HG02852 (cell line): ENCODE measurements at regions not wholly inside any gene's neighbourhood (a gene's known extent, or its start where the extent isn't known, plus 50 kb on each side); places are given as distances from the start of the nearest gene placed in this dataset.

Source experiments
- ATAC-seq: cut with Tn5 transposase; IDR thresholded peaks from one replicate; pipeline ENCODE4 v1.9.1; 2021; ENCODE audit warnings: mild to moderate bottlenecking, moderate library complexity; ENCODE audit not compliant: unreplicated experiment

DNA sequence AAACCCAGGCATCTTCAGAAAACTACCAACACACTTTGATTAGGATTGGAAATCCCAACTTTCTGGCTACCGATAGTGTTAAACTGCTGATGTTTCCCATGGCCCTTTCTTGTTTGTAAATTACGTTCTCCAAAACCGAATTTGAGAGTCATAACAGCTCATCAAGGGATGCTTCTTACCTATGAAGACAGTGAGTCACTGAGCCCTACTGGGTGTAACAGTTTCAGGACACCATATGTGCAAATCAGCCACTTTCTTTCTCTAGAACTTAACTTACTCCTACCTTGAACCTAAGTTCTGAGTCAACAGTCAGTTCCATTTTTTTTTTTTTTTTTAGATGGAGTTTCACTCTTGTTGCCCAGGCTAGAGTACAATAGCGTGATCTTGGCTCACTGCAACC lies 410.1 kb upstream of the TSHZ3 start:
- ATAC-seq = no peak

DNA sequence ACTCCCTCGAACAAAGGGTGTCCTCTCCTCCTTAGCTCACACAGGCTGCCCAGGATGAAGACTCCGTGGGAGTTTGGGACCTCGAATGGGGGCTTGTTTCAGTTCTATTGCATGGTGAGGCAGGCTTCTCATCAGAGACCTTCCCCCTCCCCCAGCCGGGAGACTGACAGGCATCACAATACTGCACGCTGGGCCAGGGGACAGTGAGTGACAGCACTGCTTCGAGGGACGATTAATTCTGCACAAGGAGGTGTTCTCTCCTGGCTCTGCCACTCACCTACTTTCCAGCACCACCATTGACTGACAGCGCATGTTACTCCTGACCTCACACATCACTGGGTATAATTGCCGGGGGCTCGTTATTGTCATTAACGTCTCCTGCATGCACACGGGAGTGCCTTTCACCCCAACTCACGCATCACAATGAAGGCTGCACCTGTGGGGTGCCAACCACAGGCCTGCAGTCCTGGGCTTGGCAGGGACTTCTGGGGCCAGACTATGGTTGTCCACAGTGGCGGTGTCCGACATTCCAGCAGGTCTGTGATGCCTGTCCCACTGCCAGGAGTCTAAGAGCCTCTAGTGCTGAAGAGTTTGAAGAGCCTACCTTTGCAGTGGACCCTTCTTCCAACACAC lies 412.2 kb upstream of the TSHZ3 start:
- ATAC-seq = no peak

DNA sequence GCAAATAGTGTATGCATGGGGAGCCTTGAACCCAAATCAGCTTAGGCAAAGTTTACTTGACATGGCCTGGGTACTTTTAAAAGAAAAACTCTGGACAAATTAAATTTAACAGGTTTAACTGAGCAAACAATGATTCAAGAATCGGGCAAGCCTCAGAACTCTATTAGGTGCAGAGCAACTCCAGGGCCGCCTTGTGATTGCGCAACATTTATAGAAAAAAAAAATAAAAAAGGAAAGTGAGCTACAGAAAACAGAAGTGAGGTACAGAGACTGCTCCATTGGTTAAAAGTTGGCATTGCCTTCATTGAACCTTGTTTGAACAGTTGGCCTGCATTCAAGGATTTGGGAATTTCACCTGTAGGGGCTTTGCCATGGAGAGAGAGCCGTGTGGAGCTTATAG lies 421.0 kb upstream of the TSHZ3 start:
- no peak for ATAC-seq

DNA sequence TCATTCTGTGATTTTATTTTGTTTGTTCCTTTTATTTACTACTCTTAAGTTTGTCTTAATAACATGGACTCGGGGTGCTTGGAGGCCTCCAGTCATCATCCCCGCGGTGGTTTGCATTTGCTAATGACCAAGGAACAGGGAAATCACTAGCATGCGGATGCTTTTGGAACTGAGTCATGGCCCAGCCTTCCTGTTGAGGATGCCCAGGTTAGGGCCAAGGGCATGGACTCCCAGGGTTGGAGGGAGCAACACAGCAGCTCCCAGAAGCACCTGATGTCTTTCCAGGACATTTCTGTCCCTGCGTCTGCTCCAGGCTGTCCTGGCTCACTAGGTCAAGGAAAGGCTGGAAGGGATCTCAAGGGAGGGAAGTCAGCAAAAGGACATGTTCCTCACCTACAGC lies 423.7 kb upstream of the TSHZ3 start:
- no peak for ATAC-seq

DNA sequence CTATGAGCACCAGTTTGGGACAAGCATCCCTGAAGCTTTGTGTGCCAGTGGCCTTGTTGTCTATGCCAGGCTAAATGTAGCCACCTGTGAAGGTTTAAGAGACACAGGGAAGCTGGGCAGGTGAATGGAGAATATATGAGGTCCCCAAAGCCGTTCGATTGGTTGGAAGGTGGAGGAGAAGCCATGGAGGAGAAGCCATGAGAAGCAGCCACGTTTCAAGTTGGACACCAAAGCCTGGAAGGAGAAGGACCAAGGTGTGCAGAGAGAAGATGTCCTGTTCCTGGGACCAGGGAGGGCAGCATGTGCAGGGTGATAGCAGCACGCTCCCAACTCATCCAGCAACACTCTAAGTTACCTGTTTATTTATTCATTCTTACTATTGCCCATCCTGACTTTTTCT lies 432.3 kb upstream of the TSHZ3 start:
- no peak for ATAC-seq

DNA sequence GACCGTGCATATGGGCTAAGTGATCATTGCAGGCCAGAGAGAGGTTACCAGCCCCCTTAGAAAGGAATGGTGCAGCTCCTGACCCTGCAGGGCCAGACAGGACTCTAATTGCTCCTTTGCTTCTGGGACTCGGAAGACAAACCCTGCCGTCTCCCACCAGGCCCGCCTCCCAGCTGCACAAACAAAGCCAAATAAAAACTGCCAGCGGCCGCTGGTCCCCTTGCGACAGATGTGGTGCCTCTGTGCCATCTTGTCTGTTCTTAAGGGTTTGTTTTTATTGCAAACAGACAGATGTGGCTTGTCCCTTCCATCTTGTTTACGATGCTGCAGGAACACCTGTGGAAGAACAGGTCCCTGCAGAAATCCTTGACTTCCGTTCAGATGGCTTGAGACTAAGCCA lies 434.4 kb upstream of the TSHZ3 start:
- ATAC-seq = no peak

DNA sequence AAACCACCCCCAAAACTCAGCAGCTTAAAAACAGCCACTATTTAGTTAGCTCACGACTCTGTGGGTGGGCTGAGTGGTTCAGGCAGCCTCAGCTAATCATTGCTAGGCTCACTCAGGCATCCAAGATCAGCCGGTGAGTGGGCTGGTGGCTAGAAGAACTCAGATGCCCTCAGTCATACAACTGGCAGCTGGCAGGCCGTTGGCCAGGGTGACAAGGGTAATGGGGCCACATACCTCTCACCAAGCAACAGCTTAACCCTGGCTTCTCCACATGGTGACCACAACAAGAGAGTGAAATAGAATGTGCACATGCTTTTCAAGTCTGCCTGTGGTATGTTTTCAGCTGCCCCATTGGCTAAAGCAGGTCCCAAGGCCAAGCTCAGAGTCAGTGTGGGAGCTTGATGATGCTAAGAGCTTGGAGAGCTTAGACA lies 435.4 kb upstream of the TSHZ3 start:
- no peak for ATAC-seq

DNA sequence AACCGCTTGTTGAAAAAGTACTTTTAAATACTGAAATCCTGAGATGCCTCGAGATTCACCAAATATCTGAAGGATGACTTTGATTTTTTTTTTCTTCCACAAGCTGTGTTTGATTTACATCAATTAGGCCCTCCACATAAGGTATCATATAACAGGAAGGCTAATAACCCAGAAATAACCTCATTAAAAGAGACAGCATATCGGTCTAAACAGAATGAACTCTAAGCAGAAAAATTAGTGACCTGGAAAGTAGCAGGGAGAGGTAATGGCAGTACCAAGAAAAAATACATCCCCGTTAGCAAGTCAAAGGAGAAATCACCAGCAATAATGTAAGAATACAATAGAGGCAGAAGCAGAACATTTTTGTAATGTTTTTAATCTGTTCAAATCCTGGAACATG lies 452.4 kb upstream of the TSHZ3 start:
- no peak for ATAC-seq

DNA sequence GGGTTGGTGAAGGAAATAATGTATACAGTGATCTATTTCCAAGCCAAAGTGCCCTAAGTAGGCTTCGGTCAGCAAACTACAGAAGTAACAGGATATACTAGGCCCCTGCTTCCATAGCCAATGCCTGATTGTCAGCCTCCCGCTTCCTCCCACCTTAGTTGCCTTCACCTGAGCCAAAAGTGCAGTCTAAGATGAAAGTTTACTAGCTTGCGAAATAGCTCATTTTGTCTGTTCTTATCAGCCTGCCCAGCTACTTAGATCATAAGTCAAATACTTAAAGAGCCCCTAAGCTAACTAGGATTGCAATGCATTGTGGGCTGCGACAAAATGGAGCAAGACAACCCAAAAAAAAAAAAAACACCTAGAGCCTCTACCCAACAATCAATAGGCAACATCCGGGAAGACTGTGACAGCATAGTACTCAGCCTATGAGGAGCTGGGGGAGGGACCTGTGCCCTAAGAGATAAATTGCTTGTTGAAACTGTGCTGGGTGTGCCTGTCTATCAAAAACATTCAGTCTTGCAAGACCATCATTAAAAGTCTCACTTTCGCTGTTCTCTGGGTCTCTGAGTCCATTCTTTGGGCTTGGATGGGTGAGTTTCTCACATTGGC lies 454.7 kb upstream of the TSHZ3 start:
- no peak for ATAC-seq

DNA sequence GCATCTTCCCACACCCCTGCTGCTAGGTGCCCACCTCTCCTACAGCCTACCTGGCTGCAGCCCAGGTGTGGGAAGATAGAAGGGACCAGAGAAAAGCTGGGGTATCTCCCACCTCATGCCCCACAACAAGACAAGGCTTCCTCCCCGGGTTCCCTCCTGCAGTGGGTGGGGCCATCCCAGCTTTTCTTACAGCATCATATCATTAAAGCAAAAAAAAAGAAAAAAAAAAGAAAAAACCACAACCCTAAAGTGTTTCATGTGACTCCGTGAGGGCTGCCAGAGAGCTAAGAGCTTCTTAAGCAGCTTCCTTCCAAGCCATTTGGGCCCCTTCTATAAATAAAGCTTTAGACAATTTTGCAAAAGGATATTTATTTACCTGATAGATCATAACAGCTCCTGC lies 455.4 kb upstream of the TSHZ3 start:
- ATAC-seq = no peak

DNA sequence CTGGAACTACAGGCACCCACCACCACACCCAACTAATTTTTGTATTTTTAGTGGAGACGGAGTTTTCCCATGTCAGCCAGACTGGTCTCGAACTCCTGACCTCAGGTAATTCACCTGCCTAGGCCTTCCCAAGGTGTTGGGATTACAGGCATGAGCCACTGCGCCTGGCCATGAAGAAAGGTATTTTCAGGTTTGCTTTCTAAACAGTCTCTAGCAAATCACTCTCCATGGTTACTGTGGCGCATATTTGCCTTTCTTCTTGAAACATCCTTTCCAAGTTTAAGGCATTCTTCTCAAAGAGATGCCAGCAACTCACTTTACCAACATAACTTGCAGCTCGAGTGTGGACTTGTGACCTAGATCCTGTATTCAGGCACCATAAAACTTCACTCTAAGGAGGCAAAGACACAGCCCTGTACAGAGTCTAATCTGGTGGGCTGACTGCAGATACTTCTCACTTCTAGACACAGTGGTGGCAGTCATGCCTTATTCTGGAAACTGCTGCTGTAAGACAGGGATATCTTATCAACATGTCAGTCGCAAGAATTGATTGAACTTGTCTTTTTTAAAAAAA lies 461.4 kb upstream of the TSHZ3 start:
- no peak for ATAC-seq

DNA sequence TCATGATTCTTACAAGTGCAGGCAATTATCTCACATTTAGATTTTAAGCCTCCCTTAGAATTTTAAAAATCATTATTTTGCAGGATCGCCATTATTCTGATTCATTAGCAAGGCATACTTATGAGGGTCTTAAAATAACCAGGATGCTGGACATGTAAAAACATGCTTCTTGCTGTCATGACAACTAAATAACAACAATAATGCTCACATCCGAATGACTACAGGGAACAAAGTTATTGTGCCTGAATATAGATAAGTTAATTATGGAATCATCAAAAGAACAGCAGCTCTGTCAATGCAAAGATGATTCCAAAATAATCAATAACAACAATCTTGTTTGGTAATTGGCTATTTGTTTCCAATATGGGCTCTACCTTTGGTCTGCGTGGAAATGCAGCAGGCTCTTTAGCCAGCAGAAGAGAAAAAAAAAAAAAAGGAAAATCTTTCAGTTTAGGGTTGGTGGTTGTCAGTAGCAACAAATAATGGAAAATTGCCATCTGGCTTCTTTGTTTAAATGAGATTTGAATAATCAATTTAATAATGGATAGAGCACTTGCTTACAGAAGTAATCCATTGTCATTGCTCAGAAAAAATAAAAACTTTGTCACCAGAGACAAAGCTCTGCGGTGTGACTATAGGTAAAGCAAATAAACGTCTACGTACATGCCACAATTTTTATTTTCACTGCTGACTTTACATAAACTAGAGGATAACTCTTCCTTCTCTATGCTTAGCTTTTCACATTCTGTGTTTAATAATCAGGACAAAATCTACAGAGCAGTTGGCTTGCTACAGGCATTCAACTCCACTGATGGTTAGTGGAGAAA lies 468.9 kb upstream of the TSHZ3 start:
- ATAC-seq = no peak

DNA sequence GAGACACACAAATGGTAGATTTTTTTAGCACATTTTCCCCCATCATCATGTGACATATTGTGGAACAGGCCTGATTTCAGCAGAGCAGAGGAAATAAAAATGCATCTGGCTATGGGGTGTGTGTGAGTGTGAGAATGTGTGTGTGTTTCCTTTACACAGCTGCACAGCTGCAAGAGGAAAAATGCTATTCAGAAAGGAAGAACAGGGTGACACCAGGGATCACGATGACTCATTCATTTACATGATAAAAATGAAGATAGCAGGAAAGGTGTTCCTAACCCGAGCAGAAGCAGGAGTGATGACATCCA lies 469.5 kb upstream of the TSHZ3 start:
- ATAC-seq = no peak

DNA sequence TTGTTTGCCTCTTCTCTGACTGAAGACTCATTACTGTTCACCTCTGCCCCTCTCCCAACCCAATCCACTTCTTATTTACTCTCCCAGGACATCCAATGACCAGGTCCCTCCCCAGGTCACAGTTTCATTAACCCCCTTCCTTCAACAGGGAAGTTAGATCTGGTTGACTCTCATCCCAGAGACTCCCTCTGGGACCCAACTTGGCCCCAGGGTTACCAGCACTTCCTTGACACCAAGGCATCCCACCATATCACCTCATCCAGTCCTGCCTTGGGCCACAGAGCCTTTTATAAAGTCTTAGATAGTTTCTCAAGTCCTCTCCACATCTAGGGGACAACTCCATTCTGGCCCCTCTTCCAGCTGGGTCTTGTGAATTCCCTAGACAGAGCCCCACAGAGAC lies 470.6 kb upstream of the TSHZ3 start:
- no peak for ATAC-seq

DNA sequence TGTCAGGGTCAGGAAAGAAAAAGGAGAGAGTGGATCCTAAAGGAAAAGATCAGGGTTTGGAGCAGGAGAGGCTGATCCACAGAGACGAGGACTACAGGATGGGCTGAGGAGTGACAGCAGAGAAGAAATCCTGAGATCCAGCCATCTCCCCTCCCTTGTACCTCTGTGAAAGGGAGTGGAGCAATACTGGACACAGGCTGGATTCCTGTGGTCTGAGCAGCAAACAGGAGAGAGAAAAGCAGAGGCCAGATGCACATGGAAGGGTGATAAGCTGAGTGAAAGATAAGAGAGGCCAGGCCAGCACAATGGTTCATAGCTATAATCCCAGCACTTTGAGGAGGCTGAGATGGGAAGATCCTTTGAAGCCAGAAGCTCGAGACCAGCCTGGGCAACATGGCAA lies 472.1 kb upstream of the TSHZ3 start:
- no peak for ATAC-seq

DNA sequence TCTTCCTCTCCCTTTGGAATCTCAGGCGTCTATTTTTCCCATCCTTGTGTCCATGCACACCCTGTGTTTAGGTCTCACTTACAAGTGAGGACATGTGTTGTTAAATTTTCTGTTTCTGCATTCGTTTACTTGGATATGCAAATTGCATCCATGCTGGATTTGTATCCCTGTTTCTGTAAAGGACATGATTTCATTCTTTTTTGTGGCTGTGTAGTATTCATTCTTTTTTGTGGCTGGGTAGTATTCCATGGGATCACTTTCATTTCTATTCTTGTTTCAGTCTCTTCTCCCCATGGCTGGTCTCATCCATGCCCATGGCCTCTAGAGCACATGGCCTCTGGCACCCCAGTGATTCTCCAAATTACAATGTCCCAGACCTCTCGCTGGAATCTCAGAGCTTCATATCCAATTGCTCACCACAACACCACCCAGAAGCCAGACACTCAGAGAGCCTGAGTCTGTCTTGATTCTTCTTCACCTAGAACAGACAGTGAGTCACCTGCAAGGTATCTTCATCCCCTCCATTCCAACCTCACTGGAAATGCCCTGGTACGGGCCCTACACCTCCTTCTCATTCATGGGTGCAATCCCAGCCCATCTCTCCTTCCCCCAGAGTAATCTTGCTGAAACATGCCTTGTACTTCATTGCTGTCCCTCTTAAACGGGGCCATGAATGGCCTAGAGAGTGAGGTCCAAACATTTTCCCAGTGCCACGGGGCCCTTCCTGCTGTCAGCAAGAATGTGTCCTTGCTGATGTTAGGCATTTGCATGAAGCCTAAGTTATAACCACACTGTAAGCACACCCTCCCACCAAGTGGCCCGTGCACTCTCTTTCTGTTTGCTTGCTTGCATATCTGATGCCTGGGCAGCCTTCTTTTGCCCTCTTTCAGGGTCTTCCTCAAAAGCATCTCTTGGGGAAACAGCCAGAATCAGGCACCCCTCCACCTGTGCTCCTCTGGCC lies 476.2 kb upstream of the TSHZ3 start:
- no peak for ATAC-seq

DNA sequence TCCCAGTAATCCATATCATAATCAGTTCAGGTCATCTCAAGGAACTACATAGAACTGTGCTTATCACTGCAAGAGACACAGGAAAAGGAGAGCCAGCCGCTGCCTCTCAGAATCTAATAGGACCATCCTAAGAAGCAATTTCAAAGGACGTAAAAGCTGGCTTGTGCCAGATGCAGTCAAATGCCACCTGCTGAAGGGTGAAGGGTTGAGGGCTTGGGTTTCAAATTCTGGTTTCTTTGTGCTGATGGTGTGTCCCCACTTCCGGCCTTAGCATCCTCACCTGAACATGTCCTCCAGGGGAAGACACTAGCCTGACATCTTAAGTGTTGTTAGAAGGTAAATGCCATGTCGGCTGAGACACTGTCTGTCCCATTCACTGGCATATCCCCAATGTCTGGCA lies 477.1 kb upstream of the TSHZ3 start:
- ATAC-seq = no peak

DNA sequence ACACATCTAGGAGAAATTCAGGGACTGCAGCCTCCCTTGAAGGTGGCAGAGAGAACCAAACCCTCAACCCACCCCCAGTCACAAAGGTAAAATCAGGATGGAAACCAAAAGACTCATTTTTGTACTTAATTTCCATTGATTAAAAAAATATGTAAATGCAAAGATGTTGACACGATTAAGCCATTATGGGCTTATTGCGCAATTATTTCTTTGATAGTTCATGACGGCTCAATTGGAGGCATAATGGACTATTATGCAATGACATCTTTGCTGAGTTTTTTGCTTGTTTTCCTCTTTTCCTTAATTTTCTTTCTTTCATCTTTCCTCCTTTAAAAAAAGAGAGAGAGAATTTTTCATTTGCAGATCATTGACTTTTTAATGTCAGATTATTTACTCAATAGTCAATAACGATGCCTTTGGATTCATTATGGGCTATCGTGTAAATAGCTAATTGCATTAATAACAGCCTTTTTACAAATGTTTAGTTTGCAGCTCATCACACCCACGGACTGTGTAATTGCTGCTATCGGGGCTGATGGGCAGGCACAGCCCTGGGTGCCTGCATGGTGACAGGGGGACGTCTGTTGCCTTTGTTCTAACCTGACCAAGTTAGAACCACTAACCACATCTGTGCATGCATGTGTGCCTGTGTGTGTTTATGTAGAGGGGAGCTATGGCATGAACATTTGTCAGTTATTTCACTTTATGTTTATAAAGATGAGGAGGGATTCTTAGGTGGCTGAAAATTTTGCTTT lies 482.4 kb upstream of the TSHZ3 start:
- no peak for ATAC-seq

DNA sequence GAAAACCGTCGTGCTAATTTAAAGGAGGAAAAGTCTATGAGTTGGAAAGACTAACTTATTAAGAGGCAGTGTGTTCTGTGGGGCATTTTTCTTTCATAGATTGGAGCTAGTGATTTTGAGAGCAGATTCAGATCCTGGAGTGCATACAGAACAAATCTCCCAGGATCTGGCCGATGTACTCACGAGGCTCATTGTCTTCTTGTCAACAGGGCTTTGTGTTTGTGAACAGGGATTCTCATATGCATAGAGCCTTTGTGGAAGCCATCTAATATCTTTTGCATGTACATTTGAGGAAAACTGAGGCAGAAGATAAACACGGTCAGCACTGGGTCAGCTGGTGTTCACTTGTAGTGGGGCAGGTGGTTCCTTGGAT lies 482.9 kb upstream of the TSHZ3 start:
- ATAC-seq = no peak

DNA sequence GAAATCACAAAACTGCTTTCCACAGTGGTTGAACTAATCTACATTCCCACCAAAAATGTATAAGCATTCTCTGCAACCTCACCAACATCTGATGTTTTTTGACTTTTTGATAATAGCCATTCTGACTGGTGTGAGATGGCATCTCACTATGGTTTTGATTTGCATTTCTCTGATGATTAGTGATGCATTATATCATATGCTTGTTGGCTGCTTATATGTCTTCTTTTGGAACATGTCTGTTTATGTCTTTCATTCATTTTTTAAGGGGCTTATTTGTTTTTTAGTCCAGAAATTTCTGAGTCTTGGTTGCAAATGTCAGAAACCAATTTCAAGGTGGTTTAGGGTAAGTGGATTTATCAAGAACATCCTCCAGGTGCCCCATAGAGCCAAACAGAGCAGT lies 484.8 kb upstream of the TSHZ3 start:
- ATAC-seq = no peak
